HG02759 (cell line): ENCODE measurements at regions not wholly inside any gene's neighbourhood (a gene's known extent, or its start where the extent isn't known, plus 50 kb on each side); places are given as distances from the start of the nearest gene placed in this dataset.
"Not testable (repeated sequence)": the region's sequence is repeated elsewhere in the genome, so short reads cannot be mapped to it uniquely, and the experiment has no call there.

Experiments used
- ATAC-seq: cut with Tn5 transposase; IDR thresholded peaks from one replicate; pipeline ENCODE4 v1.9.1; 2021; ENCODE audit warnings: mild to moderate bottlenecking, moderate library complexity; ENCODE audit not compliant: unreplicated experiment

DNA sequence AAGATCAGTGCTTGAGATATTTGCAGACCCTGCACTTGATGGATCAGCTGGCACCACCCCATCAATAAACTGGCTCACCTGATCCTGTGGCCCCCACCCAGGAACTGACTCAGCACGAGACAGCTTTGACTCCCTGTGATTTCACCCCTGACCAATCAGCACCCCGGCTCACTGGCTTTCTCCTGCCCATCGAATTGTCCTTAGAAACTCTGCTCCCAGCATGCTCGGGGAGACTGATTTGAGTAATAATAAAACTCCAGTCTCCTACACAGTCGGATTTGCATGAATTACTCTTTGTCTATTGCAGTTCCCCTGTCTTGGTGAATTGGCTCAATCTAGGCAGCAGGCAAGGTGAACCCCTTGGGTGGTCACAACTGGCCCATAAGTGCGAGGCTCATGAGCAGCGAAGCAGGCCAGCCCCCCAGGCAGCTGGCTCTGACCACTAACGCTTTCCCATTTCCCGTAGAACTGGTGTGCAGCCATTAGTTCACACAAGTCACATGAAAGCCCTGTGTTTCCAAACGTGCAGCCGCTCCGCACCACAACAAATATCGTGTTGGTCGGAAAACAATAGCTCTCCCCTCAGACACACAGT is 79.6 kb downstream of the RSPH3 start:
- no peak for ATAC-seq

DNA sequence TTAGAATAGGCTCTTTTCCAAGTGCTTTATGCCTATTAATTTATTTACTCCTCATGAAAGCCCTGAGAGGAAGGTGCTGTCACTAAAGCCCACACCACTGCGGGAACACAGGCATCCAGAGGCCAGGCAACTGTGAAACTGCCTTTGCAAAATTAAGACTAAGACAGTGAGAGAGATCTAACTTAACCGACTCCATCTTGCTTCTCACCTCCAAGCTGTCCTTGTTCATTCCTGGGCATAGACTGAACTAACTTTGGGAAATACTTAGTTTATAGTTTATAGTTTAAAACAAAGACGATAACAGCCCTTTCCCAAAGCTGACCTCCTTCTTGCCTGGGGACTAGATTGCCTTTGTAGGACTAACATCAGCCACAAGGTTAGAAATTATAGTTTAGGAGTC is 80.1 kb downstream of the RSPH3 start:
- ATAC-seq: no peak

DNA sequence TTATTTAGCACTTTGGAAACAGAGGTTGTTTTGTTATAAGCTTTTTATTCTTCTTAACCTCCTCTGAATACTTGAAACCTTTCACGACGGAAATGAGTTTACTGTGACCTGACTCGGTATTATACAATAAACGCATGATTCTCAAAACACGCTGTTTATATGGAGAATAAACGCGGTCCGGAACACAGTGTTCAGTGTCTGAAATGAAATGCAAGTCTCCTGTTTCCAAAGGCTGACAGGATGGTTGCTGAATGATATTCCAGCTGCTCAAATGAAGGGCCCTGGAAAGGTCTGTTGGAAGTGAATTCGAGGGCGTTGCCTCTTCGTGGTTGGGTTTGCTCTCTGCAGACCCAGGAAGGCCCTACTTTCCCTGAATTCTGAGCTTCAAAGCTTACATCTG is 83.4 kb downstream of the RSPH3 start:
- no peak for ATAC-seq

DNA sequence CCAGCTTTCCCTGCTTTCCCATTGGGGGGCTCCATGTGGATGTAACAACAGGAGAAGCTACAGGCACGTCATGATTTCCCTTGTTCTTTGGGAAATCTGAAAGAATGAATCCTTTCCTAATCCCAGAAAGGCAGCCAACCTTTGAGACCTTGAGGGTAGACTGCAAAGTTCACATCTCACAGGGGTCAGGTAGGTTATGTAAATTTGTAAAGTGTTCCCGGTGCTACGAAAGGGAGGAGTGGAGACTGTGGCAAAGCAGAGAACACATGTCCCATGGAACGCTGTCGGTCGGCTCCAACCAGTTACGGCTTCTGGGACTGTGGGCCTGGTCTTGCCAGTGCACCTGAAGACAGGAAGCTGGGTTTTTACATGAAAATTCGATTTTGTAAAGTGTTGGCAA is 85.1 kb downstream of the RSPH3 start:
- ATAC-seq: no peak

DNA sequence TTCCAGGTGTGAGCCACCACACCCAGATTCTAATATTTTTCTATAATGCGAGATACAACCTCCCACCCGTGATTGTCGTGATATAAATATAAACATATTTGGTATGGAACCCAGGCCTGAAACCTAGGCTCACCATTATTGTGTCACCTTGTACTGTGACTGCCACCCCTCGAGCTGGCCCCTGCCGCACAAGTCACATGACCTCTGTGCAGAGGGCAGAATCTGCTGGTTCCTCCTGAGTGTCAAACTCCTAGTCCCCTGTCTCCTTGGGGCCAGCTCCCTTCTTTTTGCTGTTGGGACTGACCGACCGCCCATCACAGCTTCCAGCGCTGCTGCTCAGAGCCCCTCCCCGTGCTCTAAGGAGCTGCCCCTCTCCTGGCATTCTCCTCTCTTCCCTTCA is 86.4 kb downstream of the RSPH3 start:
- ATAC-seq: no peak

DNA sequence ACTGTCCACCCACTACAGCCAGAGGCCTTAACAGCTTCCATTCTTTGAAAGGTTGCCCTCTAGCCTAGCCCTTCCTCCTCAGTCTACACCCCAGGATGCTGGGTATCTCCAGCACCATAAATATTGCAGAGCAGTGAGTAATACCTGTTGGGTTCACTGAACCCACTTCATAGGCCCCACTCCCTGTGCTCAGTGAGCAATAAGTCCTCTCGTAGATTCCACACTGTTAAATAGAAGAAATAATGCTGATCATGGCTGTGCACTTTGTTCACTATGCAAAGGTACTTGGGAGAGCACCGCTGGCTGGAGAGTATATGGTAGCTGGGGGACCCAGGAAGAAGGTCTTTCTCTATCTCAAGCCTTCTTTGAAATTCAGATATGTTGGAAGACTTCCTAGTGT is 87.3 kb downstream of the RSPH3 start:
- no peak for ATAC-seq

DNA sequence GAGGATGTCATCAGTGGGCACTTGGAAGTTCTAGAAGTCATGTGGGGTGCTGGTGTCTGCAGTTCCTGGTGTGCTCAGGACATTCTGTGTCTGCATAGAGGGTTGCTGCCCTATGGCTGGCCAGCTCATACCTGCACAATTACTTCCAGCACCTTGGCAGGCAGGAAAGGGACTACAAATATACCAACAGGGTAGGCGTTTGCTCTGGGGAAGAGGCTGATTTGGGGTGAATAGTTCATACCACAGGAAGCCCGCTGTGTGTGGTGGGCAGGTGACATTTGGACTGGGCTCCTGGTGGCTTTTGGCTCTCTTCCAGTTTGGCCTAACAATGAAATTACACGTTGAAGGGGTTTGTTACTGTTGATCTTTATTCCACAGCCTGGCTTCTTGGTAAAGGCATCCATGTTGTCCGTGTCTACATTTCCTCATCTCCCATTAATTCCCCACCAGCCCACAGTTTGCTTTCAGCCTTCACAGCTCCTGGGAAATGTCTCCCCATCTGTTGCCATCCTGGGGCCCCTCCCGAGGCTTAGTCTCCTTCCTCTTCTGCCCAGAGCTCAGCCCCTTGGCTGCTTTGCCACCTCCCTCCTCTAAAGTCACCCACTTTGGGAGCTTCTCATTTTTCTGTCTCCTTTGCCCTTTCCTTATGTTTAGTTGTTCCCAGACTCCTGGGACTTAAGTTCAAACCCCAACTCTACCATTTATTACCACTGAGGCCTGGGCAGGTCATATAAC is 88.1 kb downstream of the RSPH3 start:
- peak; percentile 60 for ATAC-seq

DNA sequence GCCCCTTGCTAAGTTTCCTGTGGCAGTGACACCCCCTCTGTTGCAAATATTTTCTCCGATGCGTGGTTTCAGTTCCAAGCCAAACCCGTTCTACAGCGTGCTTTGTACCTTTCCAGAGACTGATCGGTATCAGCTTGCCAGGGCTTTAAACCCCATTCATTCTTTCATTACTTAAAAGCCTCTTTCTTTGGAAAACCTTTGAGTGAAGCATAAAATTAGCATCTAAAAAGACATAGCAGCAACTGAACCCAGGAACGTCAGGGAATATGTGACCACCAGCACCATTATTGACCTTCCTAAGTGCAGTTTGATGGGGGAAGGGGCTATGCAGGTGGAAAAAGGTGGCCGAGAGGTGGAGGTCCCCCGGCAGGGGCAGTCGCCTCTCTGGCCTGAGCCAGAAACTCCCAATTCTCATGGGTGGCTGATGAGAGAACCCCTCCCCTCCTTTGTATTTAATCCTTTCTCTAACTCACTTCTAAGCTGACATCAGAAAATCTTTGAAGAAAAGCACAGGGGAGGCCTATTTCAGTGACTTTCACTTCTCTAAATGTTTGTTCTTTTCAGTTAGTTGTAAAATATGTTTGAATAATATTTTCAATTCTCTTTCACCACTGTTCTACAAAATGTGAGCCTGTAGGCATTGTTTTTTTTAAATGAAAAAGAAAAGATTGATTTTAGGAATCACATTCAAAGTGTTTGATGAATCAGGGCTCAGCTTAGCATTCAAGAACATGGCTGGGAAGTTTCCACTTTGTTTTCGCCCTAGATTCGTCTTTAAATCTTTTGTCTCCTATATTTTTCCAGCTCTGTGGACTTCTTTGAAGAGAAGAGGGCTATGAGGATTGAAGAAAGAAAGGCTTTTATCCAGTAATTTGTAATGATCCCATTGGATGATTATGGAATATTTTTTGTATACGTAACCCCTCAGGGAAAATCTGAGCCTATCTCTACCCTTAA is 89.2 kb downstream of the RSPH3 start:
- no peak for ATAC-seq

DNA sequence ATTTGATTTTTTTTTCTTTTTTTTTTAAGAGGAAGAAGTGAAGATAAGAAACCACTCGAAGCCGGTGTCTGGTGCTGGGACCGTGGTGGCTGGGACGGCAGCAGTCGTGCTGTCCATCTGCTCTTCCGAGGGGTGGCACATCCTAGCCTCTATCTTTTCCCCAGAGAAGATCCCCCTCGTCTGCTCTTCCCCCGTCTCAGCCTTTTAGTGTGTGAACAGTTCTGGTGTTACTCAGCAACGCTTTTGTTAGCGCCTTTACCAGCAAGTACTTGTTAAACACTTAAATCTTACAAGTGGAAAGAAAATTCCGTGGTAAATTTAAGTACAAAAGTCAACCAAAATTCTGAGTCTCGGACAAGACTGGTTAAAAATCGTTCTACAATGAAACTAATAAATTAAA is 90.1 kb downstream of the RSPH3 start:
- ATAC-seq: no peak

DNA sequence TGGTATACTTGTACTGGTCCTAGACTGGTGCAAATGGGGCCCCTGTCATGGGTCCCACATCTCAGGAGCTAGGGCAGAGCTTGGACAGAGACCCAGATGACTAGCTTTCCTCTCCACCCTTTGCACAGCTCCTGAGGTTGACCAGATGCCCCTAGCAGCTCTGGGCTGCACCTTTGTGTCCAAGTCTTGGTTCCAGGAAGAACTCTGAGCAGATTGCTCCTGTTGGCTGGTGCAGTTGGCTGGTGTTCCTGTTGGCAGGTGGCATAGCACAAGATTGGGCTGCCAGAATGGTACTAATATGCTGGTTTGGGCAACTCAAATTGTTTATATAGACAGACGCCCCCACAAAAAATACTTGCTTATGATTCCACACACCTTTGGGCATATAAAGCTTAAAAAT is 89.4 kb upstream of the EZR start:
- ATAC-seq: no peak

DNA sequence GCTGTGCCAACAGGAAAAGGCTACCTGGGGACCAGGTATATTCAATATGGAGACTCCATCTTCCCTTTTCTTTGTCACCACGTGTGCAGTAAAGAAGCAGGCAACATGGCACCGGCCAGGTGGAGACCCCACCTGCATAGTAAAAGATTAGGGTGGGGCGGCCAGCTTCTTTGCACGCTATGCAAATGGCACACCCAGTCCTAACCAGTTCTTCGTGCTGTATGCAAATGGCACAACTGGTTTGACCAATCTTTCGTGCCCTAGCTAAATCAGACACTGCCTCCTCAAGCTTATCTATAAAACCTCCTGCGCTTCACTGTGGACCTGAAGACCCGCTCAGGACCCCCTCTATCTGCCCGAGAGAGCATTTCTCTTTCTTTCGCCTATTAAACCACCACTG is 88.8 kb upstream of the EZR start:
- no peak for ATAC-seq

DNA sequence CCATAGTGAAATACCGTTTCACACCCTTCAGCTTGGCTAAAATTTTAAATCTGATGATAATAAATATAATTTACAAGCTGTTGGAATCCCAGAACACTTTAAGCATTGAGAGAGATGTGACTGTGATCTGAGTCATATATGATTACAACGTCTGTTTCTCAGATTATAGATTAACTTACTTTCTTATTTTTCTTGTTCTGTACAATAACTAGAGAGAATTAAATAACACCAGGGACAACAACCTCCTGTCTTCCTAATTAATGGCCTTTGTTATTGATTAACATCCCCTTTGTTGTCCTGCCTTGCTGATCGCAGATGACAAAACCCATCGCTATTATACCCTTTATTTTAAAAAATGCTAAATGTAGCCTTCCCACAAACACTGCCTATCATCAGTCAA is 87.8 kb upstream of the EZR start:
- ATAC-seq: no peak

DNA sequence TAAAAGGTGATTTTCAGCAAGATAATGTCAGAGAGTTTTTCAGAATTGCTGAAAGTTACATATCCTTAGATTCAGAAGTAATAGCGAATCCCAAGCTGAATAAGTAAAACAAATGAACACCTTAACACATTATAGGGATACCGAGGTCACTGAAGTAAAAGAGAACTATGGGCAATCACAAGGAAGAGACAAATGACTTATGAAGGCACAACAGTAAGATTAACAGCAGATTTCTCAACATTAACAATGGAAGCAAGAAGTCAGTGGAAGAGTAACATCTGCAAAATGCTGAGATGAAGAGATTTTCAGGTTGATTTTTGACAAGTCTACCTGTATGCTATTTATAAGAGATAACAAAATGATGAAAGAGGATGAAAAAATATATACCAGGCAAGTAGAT is 86.1 kb upstream of the EZR start:
- no peak for ATAC-seq

DNA sequence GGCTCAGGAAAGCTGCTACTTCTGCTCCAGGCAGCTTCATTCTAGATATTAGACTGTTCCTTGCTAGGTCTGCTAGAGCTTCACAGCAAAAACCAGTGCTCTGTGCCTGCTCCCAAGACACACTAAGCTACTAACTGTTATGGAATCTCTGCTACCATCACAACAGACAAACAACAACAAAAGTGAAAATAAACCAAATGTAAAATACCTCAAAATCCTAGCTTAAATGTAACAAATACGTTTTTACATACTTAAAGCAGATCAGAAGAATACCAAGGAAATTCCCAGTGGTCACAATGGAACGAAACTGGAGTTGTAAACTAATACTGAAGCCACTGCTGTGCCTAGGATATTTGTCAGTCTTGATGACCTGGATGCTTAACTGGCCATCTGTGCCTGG is 84.6 kb upstream of the EZR start:
- no peak for ATAC-seq

DNA sequence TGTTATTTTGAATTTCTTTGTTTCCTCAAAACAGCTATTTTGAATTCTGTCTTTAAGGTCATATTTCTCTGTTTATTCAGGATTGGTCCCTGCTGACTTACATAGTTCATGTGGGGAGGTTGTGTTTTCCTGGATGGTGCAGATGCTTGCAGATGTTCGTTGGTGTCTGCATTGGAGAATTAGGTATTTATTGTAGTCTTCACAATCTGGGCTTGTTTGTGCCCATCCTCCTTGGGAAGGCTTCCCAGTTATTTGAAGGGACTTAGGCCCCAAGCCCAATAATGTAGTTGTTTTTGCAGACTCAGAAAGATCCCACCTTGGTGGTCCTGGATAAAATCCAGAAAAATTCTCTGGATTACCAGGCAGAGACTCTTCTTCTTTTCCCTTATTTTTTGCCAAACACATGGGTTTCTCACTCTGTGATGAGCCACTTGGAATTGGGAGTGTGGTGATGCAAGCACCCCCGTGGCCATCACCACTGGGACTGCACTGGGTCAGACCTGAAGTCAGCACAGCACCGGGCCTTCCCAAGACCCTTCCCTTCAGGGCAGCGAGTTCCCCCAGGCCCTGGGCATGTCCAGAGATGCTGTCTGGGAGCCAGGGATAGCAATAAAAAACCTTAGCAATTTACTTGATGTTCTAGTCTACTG is 81.6 kb upstream of the EZR start:
- ATAC-seq: no peak

DNA sequence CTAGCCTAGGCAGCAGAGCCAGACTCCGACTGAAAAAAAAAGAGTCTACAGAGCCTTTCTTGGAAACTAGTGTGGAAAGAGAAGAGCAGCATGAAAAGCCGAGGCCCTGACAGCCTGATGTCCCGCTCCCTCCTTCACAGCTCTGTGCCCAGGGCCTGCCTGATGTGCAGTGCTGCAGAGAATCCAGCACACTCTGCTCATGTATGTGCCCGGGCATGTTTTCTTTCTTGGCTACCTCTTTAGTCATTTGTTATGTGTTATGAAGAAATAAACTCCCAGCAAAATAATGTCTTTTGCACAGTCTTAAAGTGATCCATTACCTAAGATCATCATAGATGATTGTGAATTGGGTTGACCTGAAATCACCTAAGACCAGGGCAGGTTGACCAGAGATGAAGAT is 78.1 kb upstream of the EZR start:
- ATAC-seq: no peak

DNA sequence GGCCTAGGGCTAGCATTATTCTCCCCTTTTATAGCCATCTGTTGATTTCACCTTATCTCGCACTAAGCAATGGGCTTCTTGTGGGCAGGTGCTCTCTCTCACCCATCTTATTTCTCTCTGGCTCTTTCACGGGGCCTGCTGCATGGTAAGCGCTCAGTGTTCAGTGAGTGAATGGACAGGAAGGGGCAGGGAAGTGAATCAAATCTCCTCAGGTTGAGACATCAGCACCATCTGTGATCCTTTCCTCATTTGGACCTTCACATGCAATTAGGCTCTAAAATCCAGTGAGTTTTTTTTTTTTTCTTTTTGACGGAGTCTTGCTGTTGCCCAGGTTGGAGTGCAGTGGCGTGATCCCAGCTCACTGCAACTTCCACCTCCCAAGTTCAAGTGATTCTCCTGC is 76.5 kb upstream of the EZR start:
- ATAC-seq: no peak

DNA sequence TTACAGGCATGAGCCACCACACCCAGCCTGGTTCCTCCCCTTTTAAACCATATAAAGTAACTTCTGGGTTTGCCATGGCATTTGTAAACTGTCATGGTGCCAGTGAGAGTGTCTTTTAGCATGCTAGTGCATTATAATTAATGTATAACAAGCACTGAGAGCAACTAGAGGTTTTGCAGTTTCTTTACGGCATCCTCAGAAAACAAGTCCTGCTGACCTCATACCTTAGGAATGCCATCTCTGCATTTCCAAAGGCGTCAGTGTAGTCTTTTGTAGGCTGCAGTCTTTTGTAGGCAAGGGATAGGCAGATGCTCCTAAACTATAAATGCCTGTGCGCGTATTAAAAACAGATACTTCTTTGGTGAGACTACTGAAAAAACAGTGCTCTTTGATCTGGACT is 75.0 kb upstream of the EZR start:
- ATAC-seq: no peak

DNA sequence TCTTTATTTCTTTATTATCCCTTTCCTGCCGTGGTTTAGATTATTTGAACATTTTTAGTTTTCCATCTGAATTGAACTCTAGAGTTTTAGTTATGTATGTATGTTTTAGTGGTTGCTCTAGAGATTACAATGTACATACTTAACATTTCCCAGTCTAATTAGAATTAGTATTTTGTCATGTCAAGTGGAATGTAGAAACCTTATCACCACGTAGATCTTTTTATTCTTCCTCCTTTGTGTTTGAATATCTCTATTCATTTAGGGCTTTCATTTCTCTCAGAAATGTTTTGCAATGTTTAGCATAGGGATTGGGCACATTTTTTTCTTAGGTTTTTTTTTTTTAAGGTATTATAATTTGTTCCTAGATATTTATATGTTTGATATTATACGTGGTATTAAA is 73.1 kb upstream of the EZR start:
- no peak for ATAC-seq

DNA sequence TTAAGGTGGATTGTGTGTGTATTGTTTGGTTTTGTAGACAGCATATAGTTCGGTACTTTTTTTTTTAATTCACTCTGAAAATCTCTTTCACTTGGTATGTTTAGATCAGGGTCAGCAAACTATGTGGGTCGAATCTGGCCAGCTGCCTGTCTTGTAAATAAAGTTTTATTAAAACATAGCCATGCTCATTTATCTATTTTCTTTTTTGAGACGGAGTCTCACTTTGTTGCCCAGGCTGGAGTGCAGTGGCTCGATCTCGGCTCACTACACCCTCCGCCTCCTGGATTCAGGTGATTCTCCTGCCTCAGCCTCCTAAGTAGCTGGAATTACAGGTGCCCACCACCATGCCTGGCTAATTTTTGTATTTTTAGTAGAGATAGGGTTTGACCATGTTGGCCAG is 72.4 kb upstream of the EZR start:
- not testable (repeated sequence) for ATAC-seq

DNA sequence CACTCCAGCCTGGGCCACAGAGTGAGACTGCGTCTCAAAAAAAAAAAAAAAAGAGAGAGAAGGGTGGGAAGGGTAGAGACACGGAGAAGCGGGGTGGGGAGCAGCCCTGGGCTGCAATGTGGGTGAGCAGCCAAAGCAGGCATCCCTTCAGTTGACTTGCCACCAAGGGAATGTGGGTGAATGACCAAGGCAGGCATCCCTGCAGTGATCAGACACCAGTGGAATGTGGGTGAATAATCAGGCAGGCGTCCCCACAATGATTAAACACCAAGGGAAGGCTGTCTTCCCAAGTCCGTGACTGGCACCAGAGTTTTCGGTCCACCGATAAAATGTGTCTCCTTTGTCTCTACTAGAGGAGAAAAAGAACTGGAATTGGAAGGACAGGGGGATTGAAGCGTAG is 69.0 kb upstream of the EZR start:
- not testable (repeated sequence) for ATAC-seq
